ENCODE measurements at regions not wholly inside any gene's neighbourhood (a gene's known extent, or its start where the extent isn't known, plus 50 kb on each side); places are given as distances from the start of the nearest gene placed in this dataset.

GRCh38 chr9:108323615-108324014, 532.2 kb downstream of the ACTL7B start:
- no peak for TF ChIP-seq CTCF (IDR thresholded peaks at IDR 0.05)
- no peak for TF ChIP-seq EZH2 (IDR thresholded peaks at IDR 0.05; ENCODE audit: borderline replicate concordance, insufficient read depth, low read depth, low read length, poor library complexity, severe bottlenecking)

Data from B cell (primary cell).